HCT116 (cell line): ENCODE measurements at regions not wholly inside any gene's neighbourhood (a gene's known extent, or its start where the extent isn't known, plus 50 kb on each side); places are given as distances from the start of the nearest gene placed in this dataset.

ENCODE experiments used
- ATAC-seq: fragments of 200-7000 bp; cut with Tn5 transposase; 2 replicates; pipeline ENCODE4 v1.9.1; 2020; ENCODE audit warnings: mild to moderate bottlenecking, moderate library complexity
- BruUV-seq: library from RNA; stranded (reverse); fragments of 400-500 nt; replicated peaks from 2 replicates; lab custom pipeline; 2021; lab: Mats Ljungman, UMichigan
- CTCF ChIA-PET: fragments of 300-600 bp; sonication (Branson Sonifier 250); formaldehyde crosslinking; loops from one replicate; lab custom pipeline; 2021; ENCODE audit warnings: antibody characterized with exemption; lab: Charles Lee
- POLR2A ChIA-PET: fragments of 300-600, 350-600 bp; sonication (Branson Sonifier 250); formaldehyde crosslinking; loops from one replicate; lab custom pipeline; 2021; ENCODE audit warnings: antibody characterized with exemption; lab: Charles Lee
- RAD21 ChIA-PET, 2 experiments: fragments of 300-600 bp; sonication (Branson Sonifier 250); formaldehyde crosslinking; loops; one replicate each; lab custom pipeline; 2023; ENCODE audit warnings: low total read pairs in 2 of 2; ENCODE audit not compliant: uncharacterized antibody in 2 of 2, unreplicated experiment in 2 of 2, low non-redundant PET in 1 of 2; lab: Charles Lee
- DNase-seq: peaks from one replicate; pipeline ENCODE4 v3.0.0-alpha.2; 2010; ENCODE audit warnings: low read depth, low spot score
- H2AFZ ChIP-seq: fragments of 200-600 bp; shearing (Covaris generic), sonication (generic); 2 replicates; pipeline ENCODE4 v1.6.1; 2017; ENCODE audit warnings: low read depth, mixed run types, mixed read lengths, antibody characterized with exemption, low read length; ENCODE audit not compliant: poor library complexity, severe bottlenecking
- H3K27ac ChIP-seq: 2 replicates; pipeline ENCODE4 v1.5.1; 2012; ENCODE audit warnings: low read depth, low read length
- H3K27me3 ChIP-seq: fragments of 200-600 bp; sonication (generic); 2 replicates; pipeline ENCODE4 v1.6.1; 2016; ENCODE audit warnings: mixed run types, low read length, mixed read lengths; ENCODE audit not compliant: insufficient read depth
- H3K36me3 ChIP-seq, 2 experiments: fragments of 200-500 bp in 1 of 2; fragments of 200-600 bp in 1 of 2; sonication (Bioruptor generic) in 1 of 2; sonication (generic) in 1 of 2; 2 replicates each; pipeline versions ENCODE4 v1.5.1 to v1.6.1; 2014 to 2016; ENCODE audit warnings: low read length in 2 of 2, inconsistent platforms in 1 of 2, mixed read lengths in 1 of 2, mixed run types in 1 of 2; ENCODE audit not compliant: insufficient read depth in 2 of 2, control insufficient read depth in 1 of 2
- H3K4me1 ChIP-seq, 2 experiments: fragments of 200-600 bp in 1 of 2; sonication (generic) in 1 of 2; 2 replicates each; pipeline versions ENCODE4 v1.5.1 to v1.6.1; 2012 to 2017; ENCODE audit warnings: low read length in 2 of 2, inconsistent platforms in 1 of 2, mild to moderate bottlenecking in 1 of 2, mixed read lengths in 1 of 2, mixed run types in 1 of 2, moderate library complexity in 1 of 2; ENCODE audit not compliant: insufficient read depth in 2 of 2, control insufficient read depth in 1 of 2
- H3K4me2 ChIP-seq: fragments of 200-600 bp; sonication (generic); 2 replicates; pipeline ENCODE4 v1.6.1; 2017; ENCODE audit warnings: mixed run types, low read length, mixed read lengths
- H3K4me3 ChIP-seq, 2 experiments: fragments of 200-600 bp in 1 of 2; sonication (generic) in 1 of 2; replicated peaks in 1 of 2; 2 replicates each; pipeline ENCODE4 v1.5.1; 2011 to 2016; ENCODE audit warnings: low read length in 2 of 2, control low read depth in 1 of 2, low read depth in 1 of 2, mild to moderate bottlenecking in 1 of 2, mixed read lengths in 1 of 2, mixed run types in 1 of 2
- H3K79me2 ChIP-seq: fragments of 200-600 bp; sonication (generic); 2 replicates; pipeline ENCODE4 v1.6.1; 2017; ENCODE audit warnings: mild to moderate bottlenecking, mixed run types, low read length, moderate library complexity, mixed read lengths; ENCODE audit not compliant: insufficient read depth
- H3K9ac ChIP-seq: fragments of 200-600 bp; sonication (generic); 2 replicates; pipeline ENCODE4 v1.6.1; 2016; ENCODE audit warnings: low read length, mixed read lengths
- H3K9me2 ChIP-seq: fragments of 200-600 bp; sonication (generic), shearing (Covaris generic); 2 replicates; pipeline ENCODE4 v1.6.1; 2017; ENCODE audit warnings: mixed run types, mild to moderate bottlenecking, moderate library complexity; ENCODE audit not compliant: insufficient read depth
- H3K9me3 ChIP-seq, 2 experiments: fragments of 200-500 bp in 1 of 2; fragments of 200-600 bp in 1 of 2; sonication (Bioruptor generic) in 1 of 2; sonication (generic) in 1 of 2; 2 replicates each; pipeline ENCODE4 v1.6.1; 2014 to 2017; ENCODE audit warnings: low read length in 2 of 2, mixed read lengths in 2 of 2, inconsistent platforms in 1 of 2, low read depth in 1 of 2, mild to moderate bottlenecking in 1 of 2, mixed run types in 1 of 2, moderate library complexity in 1 of 2; ENCODE audit not compliant: control insufficient read depth in 1 of 2, insufficient read depth in 1 of 2
- H4K20me1 ChIP-seq: fragments of 200-600 bp; sonication (generic), shearing (Covaris generic); 2 replicates; pipeline ENCODE4 v1.6.1; 2017; ENCODE audit warnings: mixed run types, mild to moderate bottlenecking, moderate library complexity; ENCODE audit not compliant: insufficient read depth
- ATF3 ChIP-seq: IDR thresholded peaks from 2 replicates; pipeline ENCODE4 v1.6.1; 2012
- CBX3 ChIP-seq: IDR thresholded peaks from 2 replicates; pipeline ENCODE4 v1.6.1; 2012; ENCODE audit warnings: low read depth
- CTCF ChIP-seq, 3 experiments: fragments of 200-600 bp in 1 of 3; sonication (generic) in 1 of 3; IDR thresholded peaks in 2 of 3; conservative IDR thresholded peaks in 1 of 3; 2 replicates each; pipeline ENCODE4 v1.5.1; 2012 to 2017; ENCODE audit warnings: low read depth in 2 of 3, low read length in 2 of 3, antibody characterized with exemption in 1 of 3, borderline replicate concordance in 1 of 3, control low read depth in 1 of 3, mild to moderate bottlenecking in 1 of 3, mixed read lengths in 1 of 3, mixed run types in 1 of 3, moderate library complexity in 1 of 3; ENCODE audit not compliant: insufficient read depth in 1 of 3
- MAX ChIP-seq: IDR thresholded peaks from 2 replicates; pipeline ENCODE4 v1.6.1; 2012
- POLR2AphosphoS5 ChIP-seq: IDR thresholded peaks from 2 replicates; pipeline ENCODE4 v1.6.1; 2011; ENCODE audit warnings: mild to moderate bottlenecking, low read depth, low read length, moderate library complexity
- YY1 ChIP-seq: IDR thresholded peaks from 2 replicates; pipeline ENCODE4 v1.6.1; 2011; ENCODE audit warnings: low read length, low read depth, moderate library complexity, mild to moderate bottlenecking; ENCODE audit not compliant: insufficient replicate concordance; ENCODE audit errors: extremely low read depth
- ZBTB33 ChIP-seq: IDR thresholded peaks from 2 replicates; pipeline ENCODE4 v1.6.1; 2011; ENCODE audit warnings: mild to moderate bottlenecking, low read length, moderate library complexity; ENCODE audit not compliant: insufficient replicate concordance; ENCODE audit errors: extremely low read depth
- ZNF274 ChIP-seq: fragments of 200-500 bp; sonication (Bioruptor generic); IDR thresholded peaks from 2 replicates; pipeline ENCODE4 v1.6.1; 2014; ENCODE audit warnings: mild to moderate bottlenecking, low read depth, low read length, inconsistent platforms
- intact Hi-C: fragments of 100-400 bp; cut with micrococcal nuclease; formaldehyde crosslinking; loops from 2 replicates; pipeline ENCODE4 v1.10.0; 2022

GRCh38 chr18:75977081-75977480 is 518.0 kb downstream of the ZNF516 start:
- BruUV-seq, result no TSS peak
- Histone ChIP-seq H3K9ac (no peak overlapping the region), H3K4me1 (no peaks in the 10 kb centered on the region), H4K20me1 (no peaks in the 10 kb centered on the region), H3K4me3 (no peak overlapping the region), H3K79me2 (no peaks in the 10 kb centered on the region), H3K27ac (no peak overlapping the region), H2AFZ (no peak overlapping the region), H3K9me2 (no peaks in the 10 kb centered on the region), H3K9me3 (no peaks in the 10 kb centered on the region), H3K36me3 (no peaks in the 10 kb centered on the region), H3K27me3 (peaks cover 13% of the 10 kb centered on the region), H3K4me2 (no peak overlapping the region)
- RAD21 ChIA-PET, result no interaction called here
- no peak for DNase-seq
- POLR2A ChIA-PET, result no interaction called here
- intact Hi-C loops, result no loop called here
- TF ChIP-seq CBX3 (no peak), ZNF274 (no peak), CTCF (IDR thresholded peaks at IDR 0.05 in 2 of 3, conservative IDR thresholded peaks at IDR 0.05 in 1 of 3; ENCODE audit: borderline replicate concordance in 1 of 3, insufficient read depth in 1 of 3, low read depth in 2 of 3, low read length in 2 of 3) (no peak), ATF3 (no peak), POLR2AphosphoS5 (no peak), ZBTB33 (no peak), YY1 (no peak), MAX (no peak)
- ATAC-seq, result no peak
- CTCF ChIA-PET, result no interaction called here
